H9 (cell line): ENCODE measurements at regions not wholly inside any gene's neighbourhood (a gene's known extent, or its start where the extent isn't known, plus 50 kb on each side); places are given as distances from the start of the nearest gene placed in this dataset.

ENCODE experiments used
- DNase-seq: peaks from one replicate; pipeline ENCODE4 v3.0.0-alpha.2; 2017
- H2AFZ ChIP-seq: one replicate; pipeline ENCODE4 v1.6.1; 2013; ENCODE audit warnings: mild to moderate bottlenecking, low read length, control low read depth, moderate library complexity
- H2AK5ac ChIP-seq: 2 replicates; pipeline ENCODE4 v1.6.1; 2013; ENCODE audit warnings: low read length, control low read depth, mixed read lengths; ENCODE audit not compliant: insufficient read length
- H2BK120ac ChIP-seq: one replicate; pipeline ENCODE4 v1.6.1; 2013; ENCODE audit warnings: low read depth, mild to moderate bottlenecking, low read length, control low read depth, inconsistent platforms; ENCODE audit not compliant: poor library complexity, severe bottlenecking
- H2BK12ac ChIP-seq: 2 replicates; pipeline ENCODE4 v1.6.1; 2013; ENCODE audit warnings: low read length, control low read depth, mixed read lengths, low read depth; ENCODE audit not compliant: insufficient read length
- H2BK15ac ChIP-seq: 2 replicates; pipeline ENCODE4 v1.6.1; 2013; ENCODE audit warnings: low read depth, low read length, control low read depth
- H2BK20ac ChIP-seq: one replicate; pipeline ENCODE4 v1.6.1; 2013; ENCODE audit warnings: low read depth, mild to moderate bottlenecking, low read length, control low read depth, inconsistent platforms; ENCODE audit not compliant: poor library complexity, severe bottlenecking
- H2BK5ac ChIP-seq: 2 replicates; pipeline ENCODE4 v1.6.1; 2013; ENCODE audit warnings: low read length, control low read depth, mixed read lengths; ENCODE audit not compliant: insufficient read length
- H3K14ac ChIP-seq: 2 replicates; pipeline ENCODE4 v1.6.1; 2013; ENCODE audit warnings: low read length, control low read depth; ENCODE audit not compliant: insufficient read depth
- H3K18ac ChIP-seq: 2 replicates; pipeline ENCODE4 v1.6.1; 2013; ENCODE audit warnings: low read depth, mild to moderate bottlenecking, mixed read lengths, low read length, control low read depth; ENCODE audit not compliant: insufficient read length
- H3K23ac ChIP-seq: 2 replicates; pipeline ENCODE4 v1.6.1; 2013; ENCODE audit warnings: low read length, control low read depth, mixed read lengths, low read depth; ENCODE audit not compliant: insufficient read length
- H3K23me2 ChIP-seq: 2 replicates; pipeline ENCODE4 v1.6.1; 2013; ENCODE audit warnings: low read depth, mild to moderate bottlenecking, mixed read lengths, low read length, control low read depth; ENCODE audit not compliant: insufficient read length, poor library complexity, severe bottlenecking
- H3K27ac ChIP-seq: 2 replicates; pipeline ENCODE4 v1.5.1; 2013; ENCODE audit warnings: low read length, control low read depth, mixed read lengths, low read depth; ENCODE audit not compliant: insufficient read length
- H3K27me3 ChIP-seq: 2 replicates; pipeline ENCODE4 v1.6.1; 2013; ENCODE audit warnings: low read length, control low read depth, inconsistent platforms; ENCODE audit not compliant: insufficient read depth
- H3K4ac ChIP-seq: 2 replicates; pipeline ENCODE4 v1.6.1; 2013; ENCODE audit warnings: low read depth, mild to moderate bottlenecking, control low read depth, inconsistent platforms, low read length, moderate library complexity
- H3K4me1 ChIP-seq: 2 replicates; pipeline ENCODE4 v1.6.1; 2013; ENCODE audit warnings: low read length, control low read depth, inconsistent platforms; ENCODE audit not compliant: insufficient read depth
- H3K4me2 ChIP-seq: 2 replicates; pipeline ENCODE4 v1.6.1; 2013; ENCODE audit warnings: low read length, control low read depth, mixed read lengths; ENCODE audit not compliant: insufficient read length, insufficient read depth
- H3K56ac ChIP-seq: 2 replicates; pipeline ENCODE4 v1.6.1; 2013; ENCODE audit warnings: low read depth, mild to moderate bottlenecking, mixed read lengths, low read length, control low read depth; ENCODE audit not compliant: insufficient read length
- H3K79me1 ChIP-seq: 2 replicates; pipeline ENCODE4 v1.6.1; 2013; ENCODE audit warnings: low read depth, mild to moderate bottlenecking, moderate library complexity, low read length, control low read depth, inconsistent platforms; ENCODE audit not compliant: insufficient read depth, poor library complexity, severe bottlenecking
- H3K79me2 ChIP-seq: 2 replicates; pipeline ENCODE4 v1.6.1; 2013; ENCODE audit warnings: low read length, control low read depth, inconsistent platforms; ENCODE audit not compliant: insufficient read depth
- H3K9ac ChIP-seq: 2 replicates; pipeline ENCODE4 v1.6.1; 2013; ENCODE audit warnings: low read length, control low read depth, mixed read lengths; ENCODE audit not compliant: insufficient read length; ENCODE audit errors: extremely low read depth
- H3K9me3 ChIP-seq: one replicate; pipeline ENCODE4 v1.6.1; 2013; ENCODE audit warnings: low read depth, low read length, inconsistent platforms; ENCODE audit not compliant: control insufficient read depth
- H3T11ph ChIP-seq: one replicate; pipeline ENCODE4 v1.6.1; 2013; ENCODE audit warnings: mild to moderate bottlenecking, low read length, control low read depth, inconsistent platforms
- H4K20me1 ChIP-seq: one replicate; pipeline ENCODE4 v1.6.1; 2013; ENCODE audit not compliant: control insufficient read depth, insufficient read length, insufficient read depth
- H4K5ac ChIP-seq: 2 replicates; pipeline ENCODE4 v1.6.1; 2013; ENCODE audit warnings: low read depth, mild to moderate bottlenecking, mixed read lengths, low read length, control low read depth; ENCODE audit not compliant: insufficient read length
- H4K8ac ChIP-seq: replicated peaks from 2 replicates; pipeline ENCODE4 v1.6.1; 2013; ENCODE audit warnings: low read length, control low read depth, mixed read lengths, low read depth; ENCODE audit not compliant: insufficient read length
- H4K91ac ChIP-seq: 2 replicates; pipeline ENCODE4 v1.6.1; 2013; ENCODE audit warnings: low read depth, mild to moderate bottlenecking, moderate library complexity, mixed read lengths, low read length, control low read depth; ENCODE audit not compliant: insufficient read length
- H3K27ac Mint-ChIP-seq, 3 experiments: 2 replicates in 2 of 3; 3 replicates in 1 of 3; pipeline ENCODE4 v1.8.0; 2020 to 2021; ENCODE audit warnings: mixed read lengths in 3 of 3, mild to moderate bottlenecking in 1 of 3, moderate library complexity in 1 of 3
- H3K27me3 Mint-ChIP-seq: 2 replicates; pipeline ENCODE4 v1.8.0; 2021; ENCODE audit warnings: low read depth, mild to moderate bottlenecking, moderate library complexity, mixed read lengths
- H3K36me3 Mint-ChIP-seq, 3 experiments: 2 replicates in 2 of 3; 3 replicates in 1 of 3; pipeline ENCODE4 v1.8.0; 2020 to 2021; ENCODE audit warnings: low read depth in 3 of 3, mixed read lengths in 3 of 3; ENCODE audit not compliant: insufficient read depth in 1 of 3
- H3K4me1 Mint-ChIP-seq, 2 experiments: 2 replicates each; pipeline ENCODE4 v1.8.0; 2020; ENCODE audit warnings: mixed read lengths in 2 of 2
- H3K4me3 Mint-ChIP-seq, 2 experiments: 2 replicates in 1 of 2; 3 replicates in 1 of 2; pipeline ENCODE4 v1.8.0; 2020 to 2021; ENCODE audit warnings: mild to moderate bottlenecking in 2 of 2, mixed read lengths in 2 of 2, moderate library complexity in 1 of 2
- H3K9me3 Mint-ChIP-seq, 2 experiments: 2 replicates in 1 of 2; 3 replicates in 1 of 2; pipeline ENCODE4 v1.8.0; 2020; ENCODE audit warnings: mild to moderate bottlenecking in 2 of 2, mixed read lengths in 2 of 2, moderate library complexity in 1 of 2
- CTCF ChIP-seq: fragments of 200-600 bp; sonication (generic); conservative IDR thresholded peaks from 3 replicates; pipeline ENCODE4 v1.8.0; 2021; ENCODE audit warnings: antibody characterized with exemption, mild to moderate bottlenecking
- WGBS: extraction: QIAGEN DNeasy Blood & Tissue Kit; methylation state at CpG from one replicate; pipeline ENCODE4 v1.1.7; 2013; ENCODE audit warnings: missing lambda C conversion rate, low lambda C conversion rate, mixed read lengths; ENCODE audit not compliant: insufficient read length; ENCODE audit errors: extremely low coverage; 5-methylcytosine and 5-hydroxymethylcytosine counted together

- Histone ChIP-seq H2AFZ (no peak overlapping the region), H3K79me1 (no peaks in the 10 kb centered on the region), H2AK5ac (no peak overlapping the region), H4K5ac (no peak overlapping the region), H3K14ac (no peak overlapping the region), H4K20me1 (no peaks in the 10 kb centered on the region), H3T11ph (no peak overlapping the region), H3K4me2 (no peak overlapping the region), H3K18ac (no peak overlapping the region), H4K8ac (no peak overlapping the region), H3K27ac (no peak overlapping the region), H2BK15ac (no peak overlapping the region), H3K79me2 (no peaks in the 10 kb centered on the region), H3K9me3 (no peaks in the 10 kb centered on the region), H3K4me1 (no peaks in the 10 kb centered on the region), H4K91ac (no peak overlapping the region), H2BK12ac (no peak overlapping the region), H2BK20ac (no peak overlapping the region), H3K23me2 (no peaks in the 10 kb centered on the region), H3K4ac (no peak overlapping the region), H2BK120ac (no peak overlapping the region), H3K27me3 (no peaks in the 10 kb centered on the region), H2BK5ac (no peak overlapping the region), H3K23ac (no peak overlapping the region), H3K56ac (no peak overlapping the region), H3K9ac (no peak overlapping the region)
- H3K4me1 Mint-ChIP-seq, result no peaks in the 10 kb centered on the region
- no peak for TF ChIP-seq CTCF
- no CpG with 5 or more reads among the region's 7 CpGs for WGBS
- no peak overlapping the region for H3K4me3 Mint-ChIP-seq
- H3K27ac Mint-ChIP-seq, result no peak overlapping the region
- peaks cover 31 to 54% of the 10 kb centered on the region in 2 experiments for H3K9me3 Mint-ChIP-seq
- H3K36me3 Mint-ChIP-seq, result peaks cover 31 to 40% (median 35%) of the 10 kb centered on the region in 3 experiments
- no peaks in the 10 kb centered on the region; the same call in 1 of the 2 replicates for H3K27me3 Mint-ChIP-seq
- no peak for DNase-seq
Measured at GRCh38 chr16:72324578-72324977, 152.6 kb upstream of the PMFBP1 start.
